Lung (tissue), 11 donors: ENCODE measurements at regions not wholly inside any gene's neighbourhood (a gene's known extent, or its start where the extent isn't known, plus 50 kb on each side); places are given as distances from the start of the nearest gene placed in this dataset.

Experiments used
- ATAC-seq: fragments of 200-7000 bp; cut with Tn5 transposase; one replicate; pipeline ENCODE4 v1.9.1; 2020; ENCODE audit warnings: moderate number of reproducible peaks; ENCODE audit not compliant: insufficient read depth, low FRiP score
- DNase-seq, 3 donors: peaks; one replicate each; pipeline ENCODE4 v3.0.0-alpha.2; 2013 to 2017
- H3K27ac ChIP-seq, 2 donors: one replicate each; pipeline ENCODE4 v1.5.1; 2013; ENCODE audit warnings: mild to moderate bottlenecking in 2 of 2, moderate library complexity in 2 of 2, control low read depth in 1 of 2, inconsistent platforms in 1 of 2, low read depth in 1 of 2, low read length in 1 of 2
- H3K27me3 ChIP-seq, 3 donors: one replicate each; pipeline ENCODE4 v1.5.1; 2013; ENCODE audit warnings: low read length in 2 of 3; ENCODE audit not compliant: control insufficient read depth in 3 of 3, insufficient read depth in 3 of 3
- H3K36me3 ChIP-seq, 4 donors: one replicate each; pipeline ENCODE4 v1.5.1; 2013; ENCODE audit warnings: low read length in 4 of 4, mild to moderate bottlenecking in 1 of 4, moderate library complexity in 1 of 4; ENCODE audit not compliant: control insufficient read depth in 4 of 4, insufficient read depth in 4 of 4
- H3K4me1 ChIP-seq, 5 donors: one replicate each; pipeline ENCODE4 v1.5.1; 2013; ENCODE audit warnings: low read length in 5 of 5, mild to moderate bottlenecking in 2 of 5, moderate library complexity in 1 of 5; ENCODE audit not compliant: control insufficient read depth in 5 of 5, insufficient read depth in 5 of 5
- H3K4me3 ChIP-seq: one replicate; pipeline ENCODE4 v1.5.1; 2013; ENCODE audit warnings: mild to moderate bottlenecking, control low read depth, moderate library complexity
- H3K9ac ChIP-seq, 2 donors: one replicate each; pipeline ENCODE4 v1.5.1; 2013; ENCODE audit warnings: low read length in 2 of 2, control low read depth in 1 of 2; ENCODE audit not compliant: insufficient read depth in 1 of 2
- H3K9me3 ChIP-seq, 4 donors: one replicate each; pipeline ENCODE4 v1.5.1; 2013; ENCODE audit warnings: low read length in 3 of 4, mild to moderate bottlenecking in 1 of 4, moderate library complexity in 1 of 4; ENCODE audit not compliant: control insufficient read depth in 4 of 4, insufficient read depth in 3 of 4
- CTCF ChIP-seq: IDR thresholded peaks from 2 replicates; pipeline ENCODE4 v1.5.1; 2012; ENCODE audit warnings: mild to moderate bottlenecking; ENCODE audit errors: control extremely low read depth, extremely low read depth
- WGBS, 2 donors: extraction: QIAGEN DNeasy Blood & Tissue Kit; methylation state at CpG; one replicate each; pipeline ENCODE4 v1.1.7; 2013; 5-methylcytosine and 5-hydroxymethylcytosine counted together
- donor health status: control.
- donor health status: control.
- donor health status: Bipolar disorder and iron deficiency.
- donor health status: healthy.
- donor health status: DM: yes; HTN: yes; CAD: no.

- Histone ChIP-seq H3K27ac (no peak overlapping the region), H3K9me3 (peaks cover 0 to 3% (median 0%) of the 10 kb centered on the region in 4 donors), H3K4me1 (no peaks in the 10 kb centered on the region), H3K36me3 (no peaks in the 10 kb centered on the region), H3K27me3 (no peaks in the 10 kb centered on the region), H3K4me3 (no peak overlapping the region), H3K9ac (no peak overlapping the region)
- TF ChIP-seq CTCF, result no peak
- ATAC-seq (no peak), DNase-seq (no peak)
- WGBS, 2 donors, result 37 to 39% methylated on average over 2 of the region's 2 CpGs
These were observed 1494.9 kb upstream of the LRRTM3 start for GRCh38 chr10:65430979-65431378.

GRCh38 chr10:65470986-65471385 is 1454.8 kb upstream of the LRRTM3 start:
- Histone ChIP-seq H3K36me3 (no peaks in the 10 kb centered on the region), H3K27me3 (no peaks in the 10 kb centered on the region), H3K9me3 (peaks cover 0 to 2% (median 0%) of the 10 kb centered on the region in 4 donors), H3K9ac (no peak overlapping the region), H3K27ac (no peak overlapping the region), H3K4me3 (no peak overlapping the region), H3K4me1 (no peaks in the 10 kb centered on the region)
- DNase-seq (no peak), ATAC-seq (no peak)
- no peak for TF ChIP-seq CTCF

DNA sequence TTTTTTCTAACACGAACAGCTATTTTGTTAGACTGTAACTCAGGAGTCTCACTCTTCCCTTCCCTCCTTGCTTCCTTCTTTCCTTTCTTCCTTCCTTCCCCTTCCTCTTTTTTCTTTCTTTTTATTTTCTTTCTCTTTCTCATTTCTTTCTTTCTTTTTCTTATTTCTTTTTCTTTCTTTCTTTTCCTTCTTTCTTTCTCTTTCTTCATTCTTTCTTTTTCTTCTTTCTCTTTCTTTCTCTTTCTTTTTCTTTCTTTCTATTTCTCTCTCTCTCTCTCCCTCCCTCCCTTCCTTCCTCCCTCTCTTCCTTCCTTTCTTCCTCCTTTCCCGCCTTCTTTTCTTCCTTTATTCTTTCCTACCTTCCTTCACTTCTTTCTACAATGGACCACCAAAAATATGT is 1443.0 kb upstream of the LRRTM3 start:
- no peak overlapping the region for H3K27ac ChIP-seq
- ATAC-seq, result no peak
- no peak overlapping the region for H3K9ac ChIP-seq
- H3K9me3 ChIP-seq, result no peaks in the 10 kb centered on the region
- 81 to 86% methylated on average over 2 of the region's 2 CpGs for WGBS, 2 donors
- no peaks in the 10 kb centered on the region for H3K27me3 ChIP-seq
- no peak overlapping the region for H3K4me3 ChIP-seq
- H3K4me1 ChIP-seq, result no peaks in the 10 kb centered on the region
- DNase-seq, result no peak
- TF ChIP-seq CTCF, result no peak
- H3K36me3 ChIP-seq, result no peaks in the 10 kb centered on the region

DNA sequence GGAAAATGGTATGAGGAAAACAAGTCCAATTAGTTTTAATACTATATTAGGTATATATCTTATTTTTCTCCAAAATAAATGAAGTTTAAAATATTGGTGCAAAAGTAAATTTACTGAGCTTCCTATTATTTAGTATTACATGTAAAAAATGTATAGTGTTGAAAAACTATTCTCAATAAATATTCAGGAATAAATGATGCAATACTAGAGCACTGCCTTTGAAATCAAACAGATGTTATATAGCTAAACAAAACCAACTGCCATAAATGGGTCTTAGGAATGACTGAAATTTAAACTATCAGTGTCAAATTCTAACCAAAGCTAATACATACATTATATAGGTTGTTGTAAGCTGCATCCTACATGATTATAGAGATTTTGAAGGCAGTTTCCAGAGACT is 1434.0 kb upstream of the LRRTM3 start:
- Histone ChIP-seq H3K4me1 (peaks cover 0 to 4% (median 0%) of the 10 kb centered on the region in 5 donors), H3K27me3 (no peaks in the 10 kb centered on the region), H3K27ac (no peak overlapping the region), H3K36me3 (no peaks in the 10 kb centered on the region), H3K9ac (no peak overlapping the region), H3K9me3 (no peaks in the 10 kb centered on the region), H3K4me3 (no peak overlapping the region)
- no peak for TF ChIP-seq CTCF
- DNase-seq (peak in 2 of 3 donors; percentile 44 to 54), ATAC-seq (no peak)
